Upper lobe of left lung (tissue), 4 donors: ENCODE measurements at regions not wholly inside any gene's neighbourhood (a gene's known extent, or its start where the extent isn't known, plus 50 kb on each side); places are given as distances from the start of the nearest gene placed in this dataset.

Source experiments
- CTCF ChIP-seq, 6 experiments: fragments of 450-650 bp in 4 of 6; fragments of 200-600 bp in 2 of 6; sonication (generic) in 2 of 6; IDR thresholded peaks; one replicate each; pipeline ENCODE4 v1.5.1; 2016 to 2019; ENCODE audit warnings: antibody characterized with exemption in 6 of 6
- POLR2A ChIP-seq, 4 donors: fragments of 450-650 bp; IDR thresholded peaks; one replicate each; pipeline ENCODE4 v1.5.1; 2016 to 2017; ENCODE audit warnings: antibody characterized with exemption in 4 of 4, mild to moderate bottlenecking in 2 of 4

GRCh38 chr3:5054098-5054497, 68.0 kb upstream of the ARL8B start:
- TF ChIP-seq POLR2A (IDR thresholded peaks at IDR 0.05) (peak in 1 of 4 donors; percentile 11), CTCF (IDR thresholded peaks at IDR 0.05) (no peak)
